HEK293 (cell line): ENCODE measurements at regions not wholly inside any gene's neighbourhood (a gene's known extent, or its start where the extent isn't known, plus 50 kb on each side); places are given as distances from the start of the nearest gene placed in this dataset.

Source experiments
- MEIS1 ChIP-seq: sonication (generic); formaldehyde crosslinking; IDR thresholded peaks from 2 replicates; pipeline ENCODE4 v1.8.1; 2022; ENCODE audit warnings: missing genetic modification reagents, mild to moderate bottlenecking, borderline replicate concordance
- ZBTB7A ChIP-seq: fragments of 450-650 bp; formaldehyde crosslinking; IDR thresholded peaks from 2 replicates; pipeline ENCODE4 v1.5.1; 2016; ENCODE audit warnings: low read depth, missing biosample characterization, missing genetic modification characterization
- ZNF274 ChIP-seq, 2 experiments: fragments of 200-500 bp in 1 of 2; fragments of 450-650 bp in 1 of 2; sonication (Bioruptor generic) in 1 of 2; formaldehyde crosslinking in 1 of 2; IDR thresholded peaks; 2 replicates each; pipeline versions ENCODE4 v1.5.1 to v1.6.1; 2014 to 2016; ENCODE audit warnings: borderline replicate concordance in 1 of 2, inconsistent platforms in 1 of 2, low read length in 1 of 2, missing biosample characterization in 1 of 2, missing genetic modification characterization in 1 of 2

DNA sequence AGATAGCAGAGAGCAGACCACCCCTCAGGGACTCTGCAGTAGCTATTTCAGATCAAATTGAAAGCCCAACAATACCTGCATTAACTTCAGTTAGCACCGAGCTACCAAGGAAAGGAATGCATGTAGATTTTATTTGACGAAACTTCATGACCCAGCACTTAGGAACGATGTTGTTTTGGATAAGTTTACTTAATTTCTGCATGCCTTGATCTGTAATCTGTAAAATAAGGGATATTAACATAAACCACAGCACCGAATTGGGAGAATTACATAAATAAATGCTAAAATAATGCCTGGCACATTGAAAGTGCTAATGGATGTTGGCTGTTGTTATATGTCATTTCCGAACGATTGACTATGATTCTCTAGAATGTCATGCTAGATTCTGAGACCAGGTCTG is 435.8 kb upstream of the CLINT1 start:
- TF ChIP-seq ZBTB7A (tag by site-specific recombination) = no peak
- TF ChIP-seq MEIS1 = no peak
- TF ChIP-seq ZNF274 (IDR thresholded peaks at IDR 0.05; ENCODE audit: low read length) = no peak
- TF ChIP-seq ZNF274 (tag by site-specific recombination; IDR thresholded peaks at IDR 0.05; ENCODE audit: borderline replicate concordance) = no peak
